HG03457 (cell line): ENCODE measurements at regions not wholly inside any gene's neighbourhood (a gene's known extent, or its start where the extent isn't known, plus 50 kb on each side); places are given as distances from the start of the nearest gene placed in this dataset.

Experiments used
- ATAC-seq: cut with Tn5 transposase; IDR thresholded peaks from one replicate; pipeline ENCODE4 v1.9.1; 2021; ENCODE audit warnings: moderate number of reproducible peaks; ENCODE audit not compliant: unreplicated experiment

DNA sequence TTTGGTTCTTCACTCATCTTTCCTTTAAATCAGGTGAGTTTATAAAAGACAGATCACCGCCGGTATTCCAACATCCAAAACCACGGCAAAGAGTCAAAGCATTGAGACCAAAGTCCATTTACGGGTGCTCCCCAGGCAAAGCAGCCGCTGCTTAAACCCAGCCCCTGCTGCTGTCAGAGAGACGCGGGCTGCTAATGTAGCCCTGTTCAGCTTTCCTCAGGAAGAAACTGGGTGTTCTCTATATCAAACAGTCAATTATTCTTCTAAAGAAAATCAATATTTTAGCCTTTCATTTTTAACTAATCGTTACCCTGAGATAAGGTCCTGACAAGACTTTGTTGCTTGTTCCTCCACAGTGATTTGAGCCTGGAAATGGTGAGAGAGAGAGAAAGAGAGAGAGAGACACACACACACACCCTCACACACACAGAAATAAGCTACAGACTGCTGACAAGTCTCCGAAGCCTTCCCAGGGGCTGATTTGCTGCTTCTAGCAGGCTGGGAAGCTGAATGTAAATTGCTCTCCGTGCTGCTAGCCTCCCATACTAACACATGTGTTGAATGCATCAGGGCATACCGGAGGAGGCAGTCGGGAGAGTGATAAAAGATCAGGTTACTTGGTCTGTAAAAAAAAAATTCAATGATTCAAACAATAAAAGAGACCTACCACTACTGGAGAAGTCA is 183.0 kb upstream of the ANK3 start:
- no peak for ATAC-seq

DNA sequence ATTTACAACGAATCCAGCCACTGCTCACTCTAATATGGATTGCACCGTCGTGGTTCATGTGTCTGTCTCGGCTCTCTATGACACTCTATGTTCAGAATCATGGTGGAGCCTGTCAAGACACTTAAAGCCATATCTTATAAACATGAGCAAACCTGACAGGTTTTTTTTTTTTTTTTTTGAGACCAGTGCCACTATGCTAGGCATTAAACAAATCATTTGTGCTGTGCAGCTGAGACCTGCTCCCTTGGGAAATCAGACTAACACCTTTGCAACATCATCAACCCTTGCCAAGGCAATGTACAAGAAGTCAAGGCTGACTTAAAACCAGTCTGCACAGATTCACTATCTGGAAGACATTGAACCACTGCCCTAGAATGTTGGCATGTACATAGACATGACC is 181.2 kb upstream of the ANK3 start:
- no peak for ATAC-seq

DNA sequence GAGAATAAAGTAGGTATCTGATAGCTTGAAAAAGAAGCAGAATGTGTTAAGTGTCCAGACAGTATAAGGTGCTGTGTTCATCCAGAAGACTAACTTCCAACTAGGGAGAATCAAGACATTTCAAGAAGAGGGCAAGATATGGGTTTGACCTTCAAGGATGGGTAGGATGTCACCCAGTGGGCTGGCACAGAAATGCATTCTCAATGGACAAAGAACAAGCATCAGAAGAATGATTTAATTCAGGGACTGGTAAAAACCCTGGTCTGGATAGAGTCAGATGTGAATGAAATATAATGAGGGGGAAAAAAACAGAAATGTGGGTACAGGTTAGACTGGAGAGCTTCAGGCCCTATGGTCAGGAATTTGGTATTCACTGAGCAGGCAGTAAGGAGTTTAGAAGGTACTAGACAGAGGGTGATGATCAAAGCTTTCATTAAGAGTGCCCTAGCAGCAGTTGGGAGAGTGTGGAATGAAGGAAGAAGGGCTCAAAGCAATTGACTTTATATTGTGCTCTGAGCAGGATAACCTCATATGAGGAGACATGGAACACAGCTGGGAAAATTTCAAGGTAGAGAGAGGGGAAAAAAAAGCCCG is 180.7 kb upstream of the ANK3 start:
- ATAC-seq: no peak

- no peak for ATAC-seq
Observed at GRCh38 chr10:60569681-60570080, 180.0 kb upstream of the ANK3 start.

- no peak for ATAC-seq
Observed at GRCh38 chr10:60566096-60566495, 176.4 kb upstream of the ANK3 start.

- no peak for ATAC-seq
Observed at GRCh38 chr10:60565492-60565891, 175.8 kb upstream of the ANK3 start.

DNA sequence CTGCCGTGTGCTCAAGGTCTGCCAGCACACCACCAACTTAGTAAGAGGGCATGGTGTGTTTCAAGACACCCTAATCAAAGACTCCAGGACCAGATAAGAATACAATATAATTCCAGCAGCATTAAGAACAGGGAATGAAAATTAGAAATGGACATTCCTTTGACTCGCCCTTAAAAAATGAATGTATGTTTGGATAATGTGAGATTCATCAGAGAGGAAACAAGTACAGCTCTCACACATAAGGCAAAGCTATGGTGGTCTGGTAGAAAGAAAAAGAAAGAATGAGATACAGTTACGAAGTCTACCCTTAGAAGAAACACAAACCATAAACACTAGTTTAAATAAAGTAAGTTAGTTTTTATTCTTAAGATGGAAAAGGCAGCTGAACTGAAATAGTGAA is 174.8 kb upstream of the ANK3 start:
- ATAC-seq: no peak

DNA sequence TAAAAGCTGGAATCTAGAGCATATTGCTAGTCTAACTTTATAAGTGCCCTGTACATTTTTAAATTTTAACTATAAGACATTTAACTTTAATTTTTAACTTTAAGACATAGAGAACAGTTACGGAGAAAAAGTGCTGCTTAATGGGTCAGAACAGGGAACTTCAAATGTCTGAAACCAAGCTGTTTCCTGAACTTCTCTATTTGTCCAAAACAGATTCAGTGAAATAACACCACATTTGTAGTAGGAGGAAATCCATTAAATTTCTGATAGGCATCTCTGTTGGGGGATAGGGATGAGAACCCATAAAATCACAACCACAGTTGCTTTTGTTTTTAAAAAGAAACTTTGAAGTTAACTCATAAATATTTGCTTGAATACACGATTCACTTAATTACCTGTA is 170.8 kb upstream of the ANK3 start:
- ATAC-seq: no peak

- no peak for ATAC-seq
Observed at GRCh38 chr10:60555700-60556099, 166.0 kb upstream of the ANK3 start.

DNA sequence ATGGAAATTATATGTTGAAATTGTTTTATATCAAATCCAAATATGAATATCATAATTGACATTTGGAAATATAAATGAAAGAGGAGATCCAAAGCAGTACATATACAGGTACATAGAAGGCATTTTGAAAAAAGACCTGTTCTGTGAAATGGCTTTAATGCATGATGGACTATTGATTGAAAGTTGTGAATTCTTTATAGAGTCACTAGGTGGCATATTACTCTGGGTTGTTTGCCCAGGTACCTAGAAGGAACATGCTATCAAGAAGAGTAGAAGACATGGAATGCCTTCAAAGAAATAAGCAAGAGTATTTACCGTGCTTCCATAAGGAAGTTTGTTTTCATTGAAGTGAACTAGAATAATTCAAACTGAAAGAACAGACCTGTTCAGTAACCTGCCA is 160.0 kb upstream of the ANK3 start:
- ATAC-seq: no peak

DNA sequence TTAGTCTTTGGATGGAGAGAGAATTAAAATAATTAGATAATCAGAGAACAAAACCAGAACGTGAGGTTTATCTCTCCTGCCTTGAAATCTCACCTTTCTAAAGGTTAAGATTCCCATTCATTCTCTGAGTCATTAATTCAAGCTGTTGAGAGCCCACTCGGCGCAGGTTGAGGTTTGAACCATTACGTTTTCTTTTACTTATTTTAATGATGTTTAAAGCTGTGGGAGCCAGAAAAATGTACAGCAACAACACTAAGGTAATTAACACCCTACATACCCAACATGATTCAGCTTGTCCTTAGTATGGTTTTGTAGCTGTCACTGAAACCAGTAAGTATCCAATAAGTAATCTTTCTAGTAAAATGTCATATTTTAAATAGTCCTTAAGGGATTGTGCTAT is 153.0 kb upstream of the ANK3 start:
- no peak for ATAC-seq

GRCh38 chr10:60541451-60541850 is 151.8 kb upstream of the ANK3 start:
- ATAC-seq: no peak

- no peak for ATAC-seq
Observed at GRCh38 chr10:60537697-60538096, 148.0 kb upstream of the ANK3 start.

DNA sequence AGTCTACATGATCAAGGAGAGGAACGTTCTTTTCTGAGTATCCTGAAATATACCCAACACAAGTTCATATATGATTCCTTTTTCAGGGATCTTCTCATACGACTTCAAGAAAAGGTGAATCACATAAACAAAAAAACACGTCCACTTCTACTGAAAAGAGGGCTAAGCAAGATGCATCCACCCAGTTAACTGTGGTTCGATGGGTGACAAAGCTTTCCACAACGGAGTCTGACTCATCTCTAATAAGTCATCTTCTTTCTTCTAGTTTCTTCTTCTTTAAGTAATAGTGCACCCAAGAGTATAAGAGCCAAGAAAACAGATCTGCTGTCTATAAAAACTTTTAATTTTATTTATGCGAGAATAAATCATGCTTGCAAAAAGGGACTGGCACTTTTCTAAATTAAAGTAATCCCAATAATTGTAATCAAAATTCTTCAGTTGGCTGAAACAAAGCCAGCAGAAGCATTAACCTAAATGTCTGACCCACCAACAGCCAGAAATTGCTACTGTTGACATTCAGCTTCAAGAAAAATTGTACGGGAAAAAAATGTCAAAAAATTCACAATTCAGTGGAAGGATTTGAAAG is 146.9 kb upstream of the ANK3 start:
- no peak for ATAC-seq

DNA sequence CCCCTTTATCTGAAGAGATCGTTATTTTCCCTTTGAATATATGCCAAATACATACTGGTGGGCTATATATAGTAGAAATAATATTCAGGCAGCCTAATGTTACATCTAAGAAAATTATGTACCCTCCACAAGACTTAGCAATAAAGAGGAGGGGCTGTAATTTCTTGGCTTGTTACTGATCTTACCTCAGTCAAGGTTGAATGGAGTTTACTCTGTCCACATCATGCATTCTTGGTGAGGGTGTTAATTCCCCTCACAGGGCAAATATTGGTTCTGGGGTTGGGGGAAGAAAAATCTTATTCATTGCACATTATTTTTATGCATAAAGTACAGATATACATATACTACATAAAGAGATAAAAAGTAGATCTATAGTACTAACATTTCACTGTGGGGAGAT is 145.8 kb upstream of the ANK3 start:
- ATAC-seq: peak; percentile 6

DNA sequence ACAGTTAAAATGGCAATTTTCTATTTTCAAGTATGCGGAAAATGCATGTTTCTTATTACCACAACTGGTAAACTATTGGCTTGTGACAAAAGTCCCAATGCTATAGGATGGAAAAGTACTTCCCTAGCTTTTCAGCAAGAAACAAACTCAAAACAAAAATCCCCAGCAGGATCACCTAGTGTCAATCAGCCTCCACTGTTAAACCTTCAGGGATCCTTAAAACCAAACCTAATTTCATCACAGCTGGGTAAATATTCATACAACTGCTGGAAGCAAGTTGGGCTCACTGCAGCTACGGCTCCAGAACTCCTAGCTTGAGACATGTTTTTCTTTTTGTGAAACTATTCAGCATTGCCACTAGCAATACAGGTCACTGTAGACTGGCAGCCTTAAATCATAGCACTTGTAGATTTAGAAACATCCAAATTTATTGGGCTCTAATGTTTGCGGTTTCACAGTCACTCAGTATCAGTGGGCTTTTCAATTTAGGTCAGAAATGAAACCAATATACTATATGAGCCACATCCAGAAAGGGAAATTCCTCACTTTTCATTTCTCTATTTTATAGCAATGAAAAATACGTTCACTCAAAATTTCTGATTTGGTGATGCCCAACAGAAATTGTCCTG is 145.2 kb upstream of the ANK3 start:
- ATAC-seq: peak; percentile 50

- no peak for ATAC-seq
Observed at GRCh38 chr10:60532696-60533468, 143.2 kb upstream of the ANK3 start.

DNA sequence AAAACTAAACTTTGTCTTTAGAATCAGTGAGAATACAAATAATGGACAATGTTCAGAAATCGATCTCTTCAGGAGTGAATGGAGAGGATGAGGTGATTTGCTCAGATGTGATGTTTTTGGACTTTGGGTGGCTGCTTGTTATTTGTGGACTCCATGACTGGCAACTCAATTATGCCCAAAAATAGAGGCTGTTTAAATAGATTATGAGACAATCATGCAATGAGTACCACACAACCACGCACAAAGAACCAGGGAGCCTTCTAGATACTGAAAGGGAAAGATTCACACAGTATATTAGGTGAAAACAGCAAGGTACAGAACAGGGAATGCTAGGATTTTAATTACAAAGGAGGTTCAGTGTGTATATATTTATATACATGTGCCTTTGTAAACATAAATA is 141.3 kb upstream of the ANK3 start:
- ATAC-seq: no peak

GRCh38 chr10:60527676-60528075 is 138.0 kb upstream of the ANK3 start:
- ATAC-seq: no peak

DNA sequence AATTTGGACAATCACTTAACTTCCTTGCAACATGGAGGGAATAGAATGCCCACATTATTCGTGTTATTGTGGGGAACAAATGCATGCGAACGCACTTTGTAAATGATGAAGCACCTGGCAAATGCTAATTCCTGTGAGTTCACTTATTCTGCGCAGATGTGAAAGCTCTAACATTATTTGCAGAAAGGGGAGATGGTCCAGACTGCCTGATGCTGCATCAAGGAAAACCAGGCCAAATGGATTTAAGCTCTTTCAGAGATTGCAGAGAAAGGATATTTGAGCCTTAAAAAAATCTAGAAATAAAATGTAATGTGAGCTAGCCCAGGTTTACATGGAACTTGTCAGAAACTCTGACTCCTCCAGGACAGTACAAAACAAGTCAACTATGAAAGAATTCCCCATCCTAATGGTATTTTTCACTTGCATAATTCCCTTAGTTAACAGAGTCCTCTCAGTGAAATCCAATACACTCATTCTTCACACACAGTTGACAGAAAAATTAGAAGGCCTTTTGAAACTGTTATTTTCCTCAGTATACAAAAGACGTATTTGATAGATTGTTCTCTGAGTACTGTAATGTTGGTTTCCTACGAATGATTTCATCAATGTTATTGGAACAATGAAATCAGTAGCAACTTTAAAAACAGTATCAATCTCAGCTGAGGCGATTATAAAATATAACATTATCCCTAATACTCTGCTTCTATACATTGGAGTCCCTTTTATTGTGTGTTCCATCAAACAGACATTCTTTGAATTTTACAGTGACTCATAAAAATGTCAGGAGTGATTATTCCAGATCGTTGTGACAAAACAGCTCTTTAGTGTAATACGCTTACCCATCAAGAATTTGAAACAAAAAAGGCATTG is 136.3 kb upstream of the ANK3 start:
- ATAC-seq: no peak

DNA sequence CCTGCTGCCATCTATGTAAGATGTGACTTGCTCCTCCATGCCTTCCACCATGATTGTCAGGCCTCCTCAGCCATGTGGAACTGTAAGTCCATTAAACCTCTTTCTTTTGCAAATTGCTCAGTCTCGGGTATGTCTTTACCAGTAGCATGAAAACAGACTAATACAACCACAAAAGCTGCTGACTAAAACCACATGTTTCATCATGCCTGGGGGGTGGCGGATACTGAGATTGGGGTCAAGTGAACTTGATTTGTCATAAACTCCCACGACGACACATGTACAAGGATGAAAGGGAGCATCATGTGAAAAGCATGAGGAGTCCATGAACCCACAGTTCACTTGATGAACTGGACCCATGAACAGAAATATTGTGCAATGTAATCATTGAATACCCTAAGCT is 134.9 kb upstream of the ANK3 start:
- ATAC-seq: no peak
